ENCODE measurements at regions not wholly inside any gene's neighbourhood (a gene's known extent, or its start where the extent isn't known, plus 50 kb on each side); places are given as distances from the start of the nearest gene placed in this dataset.

DNA sequence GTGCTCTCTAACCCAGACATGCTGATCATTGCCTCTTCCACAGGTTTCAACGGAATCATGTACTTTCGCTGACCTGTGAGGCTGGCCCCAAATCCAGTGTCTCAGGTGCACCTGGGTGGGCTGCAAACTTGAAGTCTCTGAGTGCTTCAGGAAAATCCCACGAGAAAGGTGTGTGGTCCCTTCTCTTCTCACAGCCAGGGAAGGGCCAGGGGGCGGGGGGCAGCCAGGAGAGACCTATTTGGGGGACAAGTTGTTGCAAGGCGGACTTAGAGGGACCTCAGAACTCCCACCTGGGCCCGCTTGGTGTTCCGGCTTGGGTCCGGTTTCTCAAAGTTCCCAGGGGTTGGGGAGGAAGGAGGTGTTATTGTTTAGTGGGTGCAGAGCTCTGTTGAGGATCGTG is 80.0 kb downstream of the HMX1 start:
- Histone ChIP-seq H3K79me1 (ENCODE audit: low read depth, low read length) (no peaks in the 10 kb centered on the region), H2BK120ac (replicated peaks; ENCODE audit: low read depth, low read length) (no peak overlapping the region), H3K4ac (replicated peaks; ENCODE audit: insufficient read length, low read depth, low read length) (no peak overlapping the region), H2AFZ (ENCODE audit: low read length) (no peak overlapping the region), H2BK5ac (ENCODE audit: low read depth, low read length) (no peak overlapping the region; the same call in 1 of the 2 replicates), H4K20me1 (replicated peaks in 1 of 2; ENCODE audit: control insufficient read depth in 1 of 2, insufficient read depth in 2 of 2, low read length in 2 of 2) (peaks cover 0 to 10% of the 10 kb centered on the region in 2 experiments), H3K9me3 (ENCODE audit: insufficient read depth in 2 of 2, low read depth in 1 of 2, low read length in 1 of 2) (no peaks in the 10 kb centered on the region), H2AK5ac (ENCODE audit: low read depth, low read length) (no peak overlapping the region), H2BK12ac (ENCODE audit: low read depth, low read length) (no peak overlapping the region), H3K79me2 (ENCODE audit: control insufficient read depth in 1 of 2, insufficient read depth in 2 of 2, low read length in 2 of 2) (no peaks in the 10 kb centered on the region), H3K14ac (ENCODE audit: insufficient read length) (no peak overlapping the region), H4K5ac (ENCODE audit: insufficient read length, low read depth, low read length) (no peak overlapping the region), H3K23me2 (ENCODE audit: low read depth, low read length) (peaks cover 2% of the 10 kb centered on the region; the same call in 1 of the 2 replicates), H3K4me1 (replicated peaks in 1 of 4; ENCODE audit: control insufficient read depth in 3 of 4, insufficient read depth in 4 of 4, low read length in 3 of 4) (no peaks in the 10 kb centered on the region; a peak in 1 of 7 replicates), H3K36me3 (ENCODE audit: control insufficient read depth in 2 of 4, insufficient read depth in 4 of 4, low read length in 3 of 4) (no peaks in the 10 kb centered on the region), H3K56ac (replicated peaks; ENCODE audit: insufficient read length, low read depth, low read length) (no peak overlapping the region), H3K18ac (ENCODE audit: extremely low read depth, low read length) (no peak overlapping the region), H4K8ac (ENCODE audit: extremely low read depth, insufficient read depth, low read length) (no peak overlapping the region), H3K27me3 (replicated peaks in 1 of 4; ENCODE audit: control insufficient read depth in 3 of 4, extremely low read depth in 1 of 4, insufficient read depth in 3 of 4, low read length in 3 of 4) (no peaks in the 10 kb centered on the region; a peak in 1 of 7 replicates), H2BK15ac (ENCODE audit: low read length) (no peak overlapping the region), H3K23ac (ENCODE audit: insufficient read length) (no peak overlapping the region), H3K9ac (replicated peaks in 1 of 4; ENCODE audit: extremely low read depth in 1 of 4, low read depth in 3 of 4, low read length in 3 of 4) (no peak overlapping the region), H3K4me3 (ENCODE audit: extremely low read depth in 1 of 4, insufficient read depth in 2 of 4, low read depth in 3 of 4, low read length in 4 of 4) (no peak overlapping the region), H2BK20ac (ENCODE audit: low read length) (no peak overlapping the region), H4K91ac (replicated peaks; ENCODE audit: insufficient read length, low read length) (no peak overlapping the region), H3K4me2 (ENCODE audit: insufficient read depth in 1 of 2, low read depth in 2 of 2, low read length in 2 of 2) (no peak overlapping the region), H3K27ac (ENCODE audit: low read depth, low read length) (no peak overlapping the region)
- 83% methylated on average over 9 of the region's 9 CpGs; no CpG with 5 or more reads in 1 of the 2 experiments for WGBS, 2 experiments (ENCODE audit: extremely low coverage in 1 of 2, insufficient coverage in 1 of 2, insufficient read length in 1 of 2, insufficient replicate concordance in 2 of 2, low coverage in 1 of 2, low lambda C conversion rate in 2 of 2, missing lambda C conversion rate in 1 of 2)
- ChIA-PET POLR2A (ENCODE audit: partially characterized antibody) (no interaction called here), CTCF (ENCODE audit: partially characterized antibody) (no interaction called here)
- TF ChIP-seq SUZ12 (IDR thresholded peaks at IDR 0.05; ENCODE audit: low read length) = no peak
- no peak for TF ChIP-seq ZNF274 (IDR thresholded peaks at IDR 0.05; ENCODE audit: borderline replicate concordance, extremely low read depth, low read length)
- TF ChIP-seq PHF8 (conservative IDR thresholded peaks at IDR 0.05; ENCODE audit: low read depth, low read length) = no peak
- no peak for TF ChIP-seq HDAC2 (IDR thresholded peaks at IDR 0.05; ENCODE audit: borderline replicate concordance in 1 of 2, low read depth in 2 of 2, low read length in 2 of 2)
- TF ChIP-seq CHD2 (IDR thresholded peaks at IDR 0.05; ENCODE audit: low read length) = no peak
- TF ChIP-seq JUN (IDR thresholded peaks at IDR 0.05; ENCODE audit: low read depth, low read length) = no peak
- no peak for TF ChIP-seq NRF1 (IDR thresholded peaks at IDR 0.05; ENCODE audit: low read depth, low read length)
- no peak for TF ChIP-seq TBP (IDR thresholded peaks at IDR 0.05; ENCODE audit: low read depth, low read length)
- TF ChIP-seq RXRA (IDR thresholded peaks at IDR 0.05; ENCODE audit: insufficient read depth, low read depth, low read length) = no peak
- no peak for TF ChIP-seq USF2 (IDR thresholded peaks at IDR 0.05; ENCODE audit: low read length)
- no peak for TF ChIP-seq RBBP5 (IDR thresholded peaks at IDR 0.05; ENCODE audit: borderline replicate concordance, low read depth, low read length)
- FAIRE-seq (no peak), DNase-seq (ENCODE audit: low read depth in 1 of 2, low spot score in 2 of 2) (no peak)

All from H1 (cell line).